ENCODE measurements at regions not wholly inside any gene's neighbourhood (a gene's known extent, or its start where the extent isn't known, plus 50 kb on each side); places are given as distances from the start of the nearest gene placed in this dataset.
"Not testable (repeated sequence)": the region's sequence is repeated elsewhere in the genome, so short reads cannot be mapped to it uniquely, and the experiment has no call there.

GRCh38 chr15:94864600-94864999 is 633.2 kb downstream of the MCTP2 start:
- Histone ChIP-seq H3K9me3 (ENCODE audit: control insufficient read depth, insufficient read depth, low read length) (no peaks in the 10 kb centered on the region), H3K36me3 (ENCODE audit: insufficient read depth, low read length) (no peaks in the 10 kb centered on the region), H3K4me1 (ENCODE audit: insufficient read depth, low read length) (no peaks in the 10 kb centered on the region), H3K9ac (ENCODE audit: low read depth, low read length) (no peak overlapping the region)

- not testable (repeated sequence) for H3K4me1 ChIP-seq (ENCODE audit: insufficient read depth, low read length); H3K9ac ChIP-seq (ENCODE audit: low read depth, low read length); H3K36me3 ChIP-seq (ENCODE audit: insufficient read depth, low read length); H3K9me3 ChIP-seq (ENCODE audit: control insufficient read depth, insufficient read depth, low read length)
These were observed 636.9 kb downstream of the MCTP2 start for GRCh38 chr15:94868265-94868664.

- no peaks in the 10 kb centered on the region for H3K36me3 ChIP-seq (ENCODE audit: insufficient read depth, low read length)
- H3K9ac ChIP-seq (ENCODE audit: low read depth, low read length): no peak overlapping the region
- H3K4me1 ChIP-seq (ENCODE audit: insufficient read depth, low read length): no peaks in the 10 kb centered on the region
- peaks cover 5% of the 10 kb centered on the region for H3K9me3 ChIP-seq (ENCODE audit: control insufficient read depth, insufficient read depth, low read length)
These were observed 644.2 kb downstream of the MCTP2 start for GRCh38 chr15:94875550-94875949.

GRCh38 chr15:94877833-94878232 is 646.5 kb downstream of the MCTP2 start:
- H3K36me3 ChIP-seq (ENCODE audit: insufficient read depth, low read length): no peaks in the 10 kb centered on the region
- H3K4me1 ChIP-seq (ENCODE audit: insufficient read depth, low read length): no peaks in the 10 kb centered on the region
- peaks cover 5% of the 10 kb centered on the region for H3K9me3 ChIP-seq (ENCODE audit: control insufficient read depth, insufficient read depth, low read length)
- no peak overlapping the region for H3K9ac ChIP-seq (ENCODE audit: low read depth, low read length)

GRCh38 chr15:94882071-94882712 is 650.8 kb downstream of the MCTP2 start:
- no peak overlapping the region for H3K9ac ChIP-seq (ENCODE audit: low read depth, low read length)
- peaks cover 7% of the 10 kb centered on the region for H3K9me3 ChIP-seq (ENCODE audit: control insufficient read depth, insufficient read depth, low read length)
- H3K4me1 ChIP-seq (ENCODE audit: insufficient read depth, low read length): no peaks in the 10 kb centered on the region
- H3K36me3 ChIP-seq (ENCODE audit: insufficient read depth, low read length): no peaks in the 10 kb centered on the region

GRCh38 chr15:94887391-94887790 is 656.0 kb downstream of the MCTP2 start:
- Histone ChIP-seq H3K36me3 (ENCODE audit: insufficient read depth, low read length) (no peaks in the 10 kb centered on the region), H3K9me3 (ENCODE audit: control insufficient read depth, insufficient read depth, low read length) (peaks cover 2% of the 10 kb centered on the region), H3K9ac (ENCODE audit: low read depth, low read length) (no peak overlapping the region), H3K4me1 (ENCODE audit: insufficient read depth, low read length) (no peaks in the 10 kb centered on the region)

- Histone ChIP-seq H3K4me1 (ENCODE audit: insufficient read depth, low read length) (no peaks in the 10 kb centered on the region), H3K9me3 (ENCODE audit: control insufficient read depth, insufficient read depth, low read length) (peaks cover under 1% of the 10 kb centered on the region), H3K36me3 (ENCODE audit: insufficient read depth, low read length) (no peaks in the 10 kb centered on the region), H3K9ac (ENCODE audit: low read depth, low read length) (no peak overlapping the region)
These were observed 657.8 kb downstream of the MCTP2 start for GRCh38 chr15:94889153-94889552.

- H3K9me3 ChIP-seq (ENCODE audit: control insufficient read depth, insufficient read depth, low read length): no peaks in the 10 kb centered on the region; the same call in 1 of the 2 replicates
- H3K4me1 ChIP-seq (ENCODE audit: insufficient read depth, low read length): no peaks in the 10 kb centered on the region
- no peak overlapping the region for H3K9ac ChIP-seq (ENCODE audit: low read depth, low read length)
- no peaks in the 10 kb centered on the region for H3K36me3 ChIP-seq (ENCODE audit: insufficient read depth, low read length)
These were observed 661.7 kb downstream of the MCTP2 start for GRCh38 chr15:94893091-94893490.

GRCh38 chr15:94894056-94894455 is 662.7 kb downstream of the MCTP2 start:
- H3K4me1 ChIP-seq (ENCODE audit: insufficient read depth, low read length): no peaks in the 10 kb centered on the region
- H3K9me3 ChIP-seq (ENCODE audit: control insufficient read depth, insufficient read depth, low read length): no peaks in the 10 kb centered on the region; the same call in 1 of the 2 replicates
- no peaks in the 10 kb centered on the region for H3K36me3 ChIP-seq (ENCODE audit: insufficient read depth, low read length)
- no peak overlapping the region for H3K9ac ChIP-seq (ENCODE audit: low read depth, low read length)

GRCh38 chr15:94909510-94909909 is 678.1 kb downstream of the MCTP2 start:
- Histone ChIP-seq H3K9ac (ENCODE audit: low read depth, low read length) (no peak overlapping the region), H3K36me3 (ENCODE audit: insufficient read depth, low read length) (no peaks in the 10 kb centered on the region), H3K4me1 (ENCODE audit: insufficient read depth, low read length) (no peaks in the 10 kb centered on the region), H3K9me3 (ENCODE audit: control insufficient read depth, insufficient read depth, low read length) (no peaks in the 10 kb centered on the region; the same call in 1 of the 2 replicates)

GRCh38 chr15:94910166-94910565 is 678.8 kb downstream of the MCTP2 start:
- H3K9me3 ChIP-seq (ENCODE audit: control insufficient read depth, insufficient read depth, low read length): no peaks in the 10 kb centered on the region; the same call in 1 of the 2 replicates
- no peaks in the 10 kb centered on the region for H3K4me1 ChIP-seq (ENCODE audit: insufficient read depth, low read length)
- no peaks in the 10 kb centered on the region for H3K36me3 ChIP-seq (ENCODE audit: insufficient read depth, low read length)
- no peak overlapping the region for H3K9ac ChIP-seq (ENCODE audit: low read depth, low read length)

GRCh38 chr15:94912760-94913159 is 681.4 kb downstream of the MCTP2 start:
- Histone ChIP-seq H3K36me3 (ENCODE audit: insufficient read depth, low read length) (no peaks in the 10 kb centered on the region), H3K4me1 (ENCODE audit: insufficient read depth, low read length) (no peaks in the 10 kb centered on the region), H3K9me3 (ENCODE audit: control insufficient read depth, insufficient read depth, low read length) (no peaks in the 10 kb centered on the region; the same call in 1 of the 2 replicates), H3K9ac (ENCODE audit: low read depth, low read length) (no peak overlapping the region)

- Histone ChIP-seq H3K36me3 (ENCODE audit: insufficient read depth, low read length) (no peaks in the 10 kb centered on the region), H3K4me1 (ENCODE audit: insufficient read depth, low read length) (no peaks in the 10 kb centered on the region), H3K9me3 (ENCODE audit: control insufficient read depth, insufficient read depth, low read length) (no peaks in the 10 kb centered on the region), H3K9ac (ENCODE audit: low read depth, low read length) (no peak overlapping the region)
These were observed 685.7 kb downstream of the MCTP2 start for GRCh38 chr15:94917068-94917467.

- H3K9me3 ChIP-seq (ENCODE audit: control insufficient read depth, insufficient read depth, low read length): no peaks in the 10 kb centered on the region
- H3K36me3 ChIP-seq (ENCODE audit: insufficient read depth, low read length): no peaks in the 10 kb centered on the region
- H3K4me1 ChIP-seq (ENCODE audit: insufficient read depth, low read length): no peaks in the 10 kb centered on the region
- H3K9ac ChIP-seq (ENCODE audit: low read depth, low read length): no peak overlapping the region
These were observed 690.6 kb downstream of the MCTP2 start for GRCh38 chr15:94921936-94922335.

GRCh38 chr15:94924057-94924456 is 692.7 kb downstream of the MCTP2 start:
- H3K9me3 ChIP-seq (ENCODE audit: control insufficient read depth, insufficient read depth, low read length): no peaks in the 10 kb centered on the region
- no peaks in the 10 kb centered on the region for H3K4me1 ChIP-seq (ENCODE audit: insufficient read depth, low read length)

More at GRCh38 chr15:94924057-94924456, 692.7 kb downstream of the MCTP2 start:
- Histone ChIP-seq H3K36me3 (ENCODE audit: insufficient read depth, low read length) (no peaks in the 10 kb centered on the region), H3K9ac (ENCODE audit: low read depth, low read length) (no peak overlapping the region)
